H1 (cell line): ENCODE measurements at regions not wholly inside any gene's neighbourhood (a gene's known extent, or its start where the extent isn't known, plus 50 kb on each side); places are given as distances from the start of the nearest gene placed in this dataset.

ENCODE experiments used
- CTCF ChIA-PET: fragments of 300-600 bp; sonication (Branson Sonifier 250); formaldehyde crosslinking; loops from one replicate; lab custom pipeline; 2021; ENCODE audit not compliant: partially characterized antibody; lab: Charles Lee
- POLR2A ChIA-PET: fragments of 300-600 bp; sonication (Branson Sonifier 250); formaldehyde crosslinking; loops from one replicate; lab custom pipeline; 2021; ENCODE audit warnings: inconsistent platforms; ENCODE audit not compliant: partially characterized antibody; lab: Charles Lee
- DNase-seq, 2 experiments: peaks; one replicate each; pipeline versions ENCODE4 v3.0.0 to v3.0.0-alpha.2; 2010 to 2022; ENCODE audit warnings: low spot score in 2 of 2, low read depth in 1 of 2, mixed read lengths in 1 of 2
- FAIRE-seq: peaks from 2 replicates; lab custom pipeline; 2011; peaks lifted over from hg19 to GRCh38; lab: Jason Lieb, UNC
- H2AFZ ChIP-seq: 2 replicates; pipeline ENCODE4 v1.8.1; 2012; ENCODE audit warnings: low read length, inconsistent platforms
- H2AK5ac ChIP-seq: 2 replicates; pipeline ENCODE4 v1.6.1; 2013; ENCODE audit warnings: low read depth, low read length
- H2BK120ac ChIP-seq: replicated peaks from 2 replicates; pipeline ENCODE3; 2013; ENCODE audit warnings: low read depth, low read length, inconsistent platforms
- H2BK12ac ChIP-seq: 2 replicates; pipeline ENCODE4 v1.6.1; 2013; ENCODE audit warnings: low read depth, low read length
- H2BK15ac ChIP-seq: 2 replicates; pipeline ENCODE4 v1.6.1; 2013; ENCODE audit warnings: low read length
- H2BK20ac ChIP-seq: 2 replicates; pipeline ENCODE4 v1.6.1; 2013; ENCODE audit warnings: low read length
- H2BK5ac ChIP-seq: 2 replicates; pipeline ENCODE4 v1.6.1; 2013; ENCODE audit warnings: low read depth, low read length
- H3K14ac ChIP-seq: 2 replicates; pipeline ENCODE4 v1.6.1; 2013; ENCODE audit warnings: inconsistent platforms; ENCODE audit not compliant: insufficient read length
- H3K18ac ChIP-seq: 2 replicates; pipeline ENCODE4 v1.6.1; 2013; ENCODE audit warnings: low read length; ENCODE audit errors: extremely low read depth
- H3K23ac ChIP-seq: 2 replicates; pipeline ENCODE4 v1.6.1; 2013; ENCODE audit warnings: inconsistent platforms; ENCODE audit not compliant: insufficient read length
- H3K23me2 ChIP-seq: 2 replicates; pipeline ENCODE4 v1.6.1; 2013; ENCODE audit warnings: low read depth, low read length
- H3K27ac ChIP-seq: 2 replicates; pipeline ENCODE4 v1.6.1; 2011; ENCODE audit warnings: low read depth, low read length, inconsistent platforms
- H3K27me3 ChIP-seq, 4 experiments: replicated peaks in 1 of 4; 1 replicate in 1 of 4; 2 replicates in 3 of 4; pipeline versions ENCODE4 v1.6.1 to v1.8.1; 2011 to 2013; ENCODE audit warnings: low read length in 3 of 4, mild to moderate bottlenecking in 3 of 4, inconsistent platforms in 2 of 4, mixed read lengths in 2 of 4, moderate library complexity in 1 of 4; ENCODE audit not compliant: control insufficient read depth in 3 of 4, insufficient read depth in 3 of 4; ENCODE audit errors: extremely low read depth in 1 of 4
- H3K36me3 ChIP-seq, 4 experiments: 2 replicates each; pipeline versions ENCODE4 v1.6.1 to v1.8.1; 2011 to 2013; ENCODE audit warnings: mild to moderate bottlenecking in 4 of 4, low read length in 3 of 4, moderate library complexity in 2 of 4, control low read depth in 1 of 4, inconsistent platforms in 1 of 4; ENCODE audit not compliant: insufficient read depth in 4 of 4, control insufficient read depth in 2 of 4
- H3K4ac ChIP-seq: replicated peaks from 2 replicates; pipeline ENCODE3; 2013; ENCODE audit warnings: low read length, low read depth, mixed read lengths, inconsistent platforms; ENCODE audit not compliant: insufficient read length
- H3K4me1 ChIP-seq, 4 experiments: replicated peaks in 1 of 4; 1 replicate in 1 of 4; 2 replicates in 3 of 4; pipeline versions ENCODE4 v1.6.1 to v1.8.1; 2011 to 2013; ENCODE audit warnings: low read length in 3 of 4, inconsistent platforms in 2 of 4, mixed read lengths in 1 of 4; ENCODE audit not compliant: insufficient read depth in 4 of 4, control insufficient read depth in 3 of 4
- H3K4me2 ChIP-seq, 2 experiments: 2 replicates each; pipeline versions ENCODE4 v1.6.1 to v1.8.1; 2011 to 2013; ENCODE audit warnings: low read depth in 2 of 2, low read length in 2 of 2, control low read depth in 1 of 2, inconsistent platforms in 1 of 2, mild to moderate bottlenecking in 1 of 2; ENCODE audit not compliant: insufficient read depth in 1 of 2
- H3K4me3 ChIP-seq, 4 experiments: fragments of 200-600, 300-600 bp in 1 of 4; sonication (generic), shearing (Covaris generic), sonication (Bioruptor Twin) in 1 of 4; 2 replicates each; pipeline versions ENCODE4 v1.5.1 to v1.8.1; 2011 to 2016; ENCODE audit warnings: low read length in 4 of 4, low read depth in 3 of 4, control low read depth in 2 of 4, inconsistent platforms in 2 of 4, mild to moderate bottlenecking in 2 of 4, mixed read lengths in 1 of 4, moderate library complexity in 1 of 4; ENCODE audit not compliant: insufficient read depth in 2 of 4; ENCODE audit errors: extremely low read depth in 1 of 4
- H3K56ac ChIP-seq: replicated peaks from 2 replicates; pipeline ENCODE3; 2013; ENCODE audit warnings: low read depth, mild to moderate bottlenecking, mixed read lengths, low read length, inconsistent platforms; ENCODE audit not compliant: insufficient read length
- H3K79me1 ChIP-seq: 2 replicates; pipeline ENCODE4 v1.6.1; 2013; ENCODE audit warnings: low read depth, low read length, control low read depth
- H3K79me2 ChIP-seq, 2 experiments: 2 replicates each; pipeline versions ENCODE4 v1.6.1 to v1.8.1; 2012 to 2013; ENCODE audit warnings: low read length in 2 of 2, mild to moderate bottlenecking in 2 of 2, inconsistent platforms in 1 of 2; ENCODE audit not compliant: insufficient read depth in 2 of 2, control insufficient read depth in 1 of 2
- H3K9ac ChIP-seq, 4 experiments: replicated peaks in 1 of 4; 1 replicate in 1 of 4; 2 replicates in 3 of 4; pipeline versions ENCODE4 v1.6.1 to v1.8.1; 2011 to 2013; ENCODE audit warnings: low read depth in 3 of 4, low read length in 3 of 4, control low read depth in 2 of 4, mild to moderate bottlenecking in 2 of 4, moderate library complexity in 2 of 4, inconsistent platforms in 1 of 4; ENCODE audit errors: extremely low read depth in 1 of 4
- H3K9me3 ChIP-seq, 2 experiments: 2 replicates each; pipeline versions ENCODE4 v1.6.1 to v1.8.1; 2012 to 2013; ENCODE audit warnings: mild to moderate bottlenecking in 2 of 2, moderate library complexity in 2 of 2, control low read depth in 1 of 2, inconsistent platforms in 1 of 2, low read depth in 1 of 2, low read length in 1 of 2, mixed read lengths in 1 of 2; ENCODE audit not compliant: insufficient read depth in 2 of 2
- H4K20me1 ChIP-seq, 2 experiments: replicated peaks in 1 of 2; 2 replicates each; pipeline versions ENCODE3 to v1.8.1; 2011 to 2013; ENCODE audit warnings: inconsistent platforms in 2 of 2, low read length in 2 of 2, mild to moderate bottlenecking in 1 of 2; ENCODE audit not compliant: insufficient read depth in 2 of 2, control insufficient read depth in 1 of 2
- H4K5ac ChIP-seq: 2 replicates; pipeline ENCODE4 v1.6.1; 2013; ENCODE audit warnings: low read length, low read depth, mixed read lengths, inconsistent platforms; ENCODE audit not compliant: insufficient read length
- H4K8ac ChIP-seq: 2 replicates; pipeline ENCODE4 v1.8.0; 2013; ENCODE audit warnings: mild to moderate bottlenecking, moderate library complexity, low read length, inconsistent platforms; ENCODE audit not compliant: insufficient read depth; ENCODE audit errors: extremely low read depth
- H4K91ac ChIP-seq: replicated peaks from 2 replicates; pipeline ENCODE3; 2013; ENCODE audit warnings: low read length, mixed read lengths, inconsistent platforms; ENCODE audit not compliant: insufficient read length
- ASH2L ChIP-seq: fragments of 200-600, 300-600 bp; sonication (generic); IDR thresholded peaks from one replicate; pipeline ENCODE4 v1.7.1; 2017; ENCODE audit warnings: low read length
- BCL11A ChIP-seq, 2 experiments: IDR thresholded peaks; one replicate each; pipeline ENCODE4 v1.6.1; 2011; ENCODE audit warnings: low read depth in 2 of 2, low read length in 2 of 2, mild to moderate bottlenecking in 2 of 2
- CTBP2 ChIP-seq: IDR thresholded peaks from 2 replicates; pipeline ENCODE4 v1.7.0; 2011; ENCODE audit warnings: borderline replicate concordance, mild to moderate bottlenecking, moderate library complexity, mixed read lengths, low read length; ENCODE audit not compliant: insufficient read depth, insufficient read length
- HDAC6 ChIP-seq: IDR thresholded peaks from one replicate; pipeline ENCODE4 v1.7.1; 2012; ENCODE audit warnings: low read depth, mild to moderate bottlenecking, inconsistent platforms, low read length, moderate library complexity
- JUND ChIP-seq: IDR thresholded peaks from 2 replicates; pipeline ENCODE4 v1.6.1; 2011; ENCODE audit warnings: mild to moderate bottlenecking, improper control_type of control experiment, low read length
- KDM1A ChIP-seq: fragments of 200-600, 300-600 bp; sonication (generic); IDR thresholded peaks from 2 replicates; pipeline ENCODE4 v1.7.1; 2016; ENCODE audit warnings: mild to moderate bottlenecking, low read length, borderline replicate concordance
- NANOG ChIP-seq: IDR thresholded peaks from 2 replicates; pipeline ENCODE4 v1.6.1; 2011; ENCODE audit warnings: low read length, low read depth, mild to moderate bottlenecking, inconsistent platforms; ENCODE audit not compliant: insufficient read depth, poor library complexity, severe bottlenecking
- POLR2AphosphoS5 ChIP-seq: IDR thresholded peaks from 2 replicates; pipeline ENCODE4 v1.6.1; 2011; ENCODE audit warnings: low read depth, low read length
- RBBP5 ChIP-seq: IDR thresholded peaks from 2 replicates; pipeline ENCODE4 v1.7.1; 2012; ENCODE audit warnings: low read depth, mild to moderate bottlenecking, inconsistent platforms, low read length, moderate library complexity, borderline replicate concordance
- SIRT6 ChIP-seq: IDR thresholded peaks from one replicate; pipeline ENCODE4 v1.7.1; 2012; ENCODE audit warnings: low read length, inconsistent platforms
- SP2 ChIP-seq: IDR thresholded peaks from 2 replicates; pipeline ENCODE4 v1.6.1; 2012; ENCODE audit warnings: mild to moderate bottlenecking, low read length, inconsistent platforms
- SRF ChIP-seq: IDR thresholded peaks from 2 replicates; pipeline ENCODE4 v1.6.1; 2011; ENCODE audit warnings: mild to moderate bottlenecking, low read depth, low read length, moderate library complexity
- TAF7 ChIP-seq: optimal IDR thresholded peaks from 2 replicates; pipeline ENCODE3; 2011; ENCODE audit warnings: low read depth, mild to moderate bottlenecking, inconsistent platforms, low read length, moderate library complexity, borderline replicate concordance
- YY1 ChIP-seq: IDR thresholded peaks from 2 replicates; pipeline ENCODE4 v1.6.1; 2011; ENCODE audit warnings: low read depth, mild to moderate bottlenecking, low read length
- WGBS, 2 experiments: shearing (Covaris generic) in 1 of 2; methylation state at CpG; one replicate each; pipeline versions ENCODE4 v1.1.6 to v1.1.7; 2013 to 2015; ENCODE audit warnings: low lambda C conversion rate in 2 of 2, mixed read lengths in 2 of 2, inconsistent platforms in 1 of 2, low coverage in 1 of 2, missing lambda C conversion rate in 1 of 2; ENCODE audit not compliant: insufficient replicate concordance in 2 of 2, insufficient coverage in 1 of 2, insufficient read length in 1 of 2; ENCODE audit errors: extremely low coverage in 1 of 2, missing lambda C conversion rate in 1 of 2; 5-methylcytosine and 5-hydroxymethylcytosine counted together

GRCh38 chr13:107845911-107846310 lies 369.4 kb downstream of the LIG4 start:
- TF ChIP-seq NANOG: no peak
- no peak for TF ChIP-seq YY1
- TF ChIP-seq TAF7: no peak
- no peak for TF ChIP-seq ASH2L
- TF ChIP-seq CTBP2: no peak
- no peak for TF ChIP-seq SIRT6
- no peak for TF ChIP-seq SRF
- TF ChIP-seq SP2: no peak
- TF ChIP-seq KDM1A: no peak
- no peak for TF ChIP-seq HDAC6
- TF ChIP-seq RBBP5: no peak
- TF ChIP-seq JUND: no peak
- no peak for TF ChIP-seq BCL11A (IDR thresholded peaks at IDR 0.05; ENCODE audit: low read depth in 2 of 2, low read length in 2 of 2)
- no peak for TF ChIP-seq POLR2AphosphoS5
- H2BK5ac ChIP-seq: no peak overlapping the region
- H3K36me3 ChIP-seq: no peaks in the 10 kb centered on the region
- no peak overlapping the region for H3K9ac ChIP-seq
- 97% methylated on average over 3 of the region's 3 CpGs; no CpG with 5 or more reads in 1 of the 2 experiments for WGBS, 2 experiments
- H2BK20ac ChIP-seq: no peak overlapping the region
- no peak overlapping the region for H3K56ac ChIP-seq
- no peak overlapping the region for H4K91ac ChIP-seq
- H3K4ac ChIP-seq: no peak overlapping the region
- no peaks in the 10 kb centered on the region for H3K23me2 ChIP-seq
- H2BK12ac ChIP-seq: no peak overlapping the region
- peaks cover 2 to 12% (median 7%) of the 10 kb centered on the region in 4 experiments; a peak in 5 of 7 replicates for H3K4me1 ChIP-seq
- peaks cover 0 to 1% of the 10 kb centered on the region in 2 experiments for H4K20me1 ChIP-seq
- H2BK120ac ChIP-seq: no peak overlapping the region
- no peak overlapping the region for H2AK5ac ChIP-seq
- ChIA-PET POLR2A (no interaction called here), CTCF (interaction anchor here (0.9 to 1.3 kb wide), 3 partner anchors 105 to 643 kb away, joined by 3 read pairs; no protein-coding TSS in a partner anchor)
- no peak for FAIRE-seq
- H3K79me2 ChIP-seq: peaks cover 0 to 5% of the 10 kb centered on the region in 2 experiments; a peak in 2 of 4 replicates
- H3K27ac ChIP-seq: no peak overlapping the region
- no peak overlapping the region for H2BK15ac ChIP-seq
- H4K8ac ChIP-seq: no peak overlapping the region
- H3K18ac ChIP-seq: no peak overlapping the region
- DNase-seq: no peak
- H3K4me3 ChIP-seq: no peak overlapping the region
- no peaks in the 10 kb centered on the region for H3K79me1 ChIP-seq
- no peak overlapping the region for H3K14ac ChIP-seq
- no peak overlapping the region for H4K5ac ChIP-seq
- H2AFZ ChIP-seq: no peak overlapping the region
- H3K23ac ChIP-seq: no peak overlapping the region
- no peak overlapping the region for H3K4me2 ChIP-seq
- H3K27me3 ChIP-seq: no peaks in the 10 kb centered on the region
- no peaks in the 10 kb centered on the region for H3K9me3 ChIP-seq
